ENCODE measurements at regions not wholly inside any gene's neighbourhood (a gene's known extent, or its start where the extent isn't known, plus 50 kb on each side); places are given as distances from the start of the nearest gene placed in this dataset.
"Not testable (repeated sequence)": the region's sequence is repeated elsewhere in the genome, so short reads cannot be mapped to it uniquely, and the experiment has no call there.

GRCh38 chr13:80171096-80171495, 169.8 kb downstream of the SPRY2 start:
- DNase-seq, result no peak

- DNase-seq, result no peak
Observed at GRCh38 chr13:80168089-80168850, 172.7 kb downstream of the SPRY2 start.

GRCh38 chr13:80166352-80166751, 174.6 kb downstream of the SPRY2 start:
- no peak for DNase-seq

- no peak for DNase-seq
Observed at GRCh38 chr13:80164462-80164861, 176.5 kb downstream of the SPRY2 start.

- no peak for DNase-seq
Observed at GRCh38 chr13:80161896-80162295, 179.0 kb downstream of the SPRY2 start.

- DNase-seq, result no peak
Observed at GRCh38 chr13:80161219-80161618, 179.7 kb downstream of the SPRY2 start.

GRCh38 chr13:80160110-80160509, 180.8 kb downstream of the SPRY2 start:
- DNase-seq, result no peak

- no peak for DNase-seq
Observed at GRCh38 chr13:80157261-80157932, 183.5 kb downstream of the SPRY2 start.

- DNase-seq, result not testable (repeated sequence)
Observed at GRCh38 chr13:80152142-80152541, 188.8 kb downstream of the SPRY2 start.

- DNase-seq, result no peak
Observed at GRCh38 chr13:80151016-80151415, 189.9 kb downstream of the SPRY2 start.

- no peak for DNase-seq
Observed at GRCh38 chr13:80149736-80150135, 191.2 kb downstream of the SPRY2 start.

- DNase-seq, result no peak
Observed at GRCh38 chr13:80145171-80145690, 195.7 kb downstream of the SPRY2 start.

- no peak for DNase-seq
Observed at GRCh38 chr13:80144493-80144892, 196.4 kb downstream of the SPRY2 start.

- no peak for DNase-seq
Observed at GRCh38 chr13:80141123-80141849, 199.6 kb downstream of the SPRY2 start.

- no peak for DNase-seq
Observed at GRCh38 chr13:80140685-80141084, 200.2 kb downstream of the SPRY2 start.

- DNase-seq, result no peak
Observed at GRCh38 chr13:80139196-80139595, 201.7 kb downstream of the SPRY2 start.

- DNase-seq, result no peak
Observed at GRCh38 chr13:80137994-80138393, 202.9 kb downstream of the SPRY2 start.

GRCh38 chr13:80134346-80134745, 206.6 kb downstream of the SPRY2 start:
- DNase-seq, result no peak

- no peak for DNase-seq
Observed at GRCh38 chr13:80133631-80134261, 207.2 kb downstream of the SPRY2 start.

- DNase-seq, result no peak
Observed at GRCh38 chr13:80132741-80133601, 208.0 kb downstream of the SPRY2 start.

GRCh38 chr13:80131204-80131603, 209.7 kb downstream of the SPRY2 start:
- no peak for DNase-seq

All from NCI-H2081 treated with DMSO at 0.1 percent for 48 hours (cell line).